Lung (tissue), 11 donors: ENCODE measurements at regions not wholly inside any gene's neighbourhood (a gene's known extent, or its start where the extent isn't known, plus 50 kb on each side); places are given as distances from the start of the nearest gene placed in this dataset.

ENCODE experiments used
- ATAC-seq: fragments of 200-7000 bp; cut with Tn5 transposase; one replicate; pipeline ENCODE4 v1.9.1; 2020; ENCODE audit warnings: moderate number of reproducible peaks; ENCODE audit not compliant: insufficient read depth, low FRiP score
- DNase-seq, 3 donors: peaks; one replicate each; pipeline ENCODE4 v3.0.0-alpha.2; 2013 to 2017
- H3K27ac ChIP-seq, 2 donors: one replicate each; pipeline ENCODE4 v1.5.1; 2013; ENCODE audit warnings: mild to moderate bottlenecking in 2 of 2, moderate library complexity in 2 of 2, control low read depth in 1 of 2, inconsistent platforms in 1 of 2, low read depth in 1 of 2, low read length in 1 of 2
- H3K27me3 ChIP-seq, 3 donors: one replicate each; pipeline ENCODE4 v1.5.1; 2013; ENCODE audit warnings: low read length in 2 of 3; ENCODE audit not compliant: control insufficient read depth in 3 of 3, insufficient read depth in 3 of 3
- H3K36me3 ChIP-seq, 4 donors: one replicate each; pipeline ENCODE4 v1.5.1; 2013; ENCODE audit warnings: low read length in 4 of 4, mild to moderate bottlenecking in 1 of 4, moderate library complexity in 1 of 4; ENCODE audit not compliant: control insufficient read depth in 4 of 4, insufficient read depth in 4 of 4
- H3K4me1 ChIP-seq, 5 donors: one replicate each; pipeline ENCODE4 v1.5.1; 2013; ENCODE audit warnings: low read length in 5 of 5, mild to moderate bottlenecking in 2 of 5, moderate library complexity in 1 of 5; ENCODE audit not compliant: control insufficient read depth in 5 of 5, insufficient read depth in 5 of 5
- H3K4me3 ChIP-seq: one replicate; pipeline ENCODE4 v1.5.1; 2013; ENCODE audit warnings: mild to moderate bottlenecking, control low read depth, moderate library complexity
- H3K9ac ChIP-seq, 2 donors: one replicate each; pipeline ENCODE4 v1.5.1; 2013; ENCODE audit warnings: low read length in 2 of 2, control low read depth in 1 of 2; ENCODE audit not compliant: insufficient read depth in 1 of 2
- H3K9me3 ChIP-seq, 4 donors: one replicate each; pipeline ENCODE4 v1.5.1; 2013; ENCODE audit warnings: low read length in 3 of 4, mild to moderate bottlenecking in 1 of 4, moderate library complexity in 1 of 4; ENCODE audit not compliant: control insufficient read depth in 4 of 4, insufficient read depth in 3 of 4
- WGBS, 2 donors: extraction: QIAGEN DNeasy Blood & Tissue Kit; methylation state at CpG; one replicate each; pipeline ENCODE4 v1.1.7; 2013; 5-methylcytosine and 5-hydroxymethylcytosine counted together
- TF ChIP-seq, protein P1 (sequence below): IDR thresholded peaks from 2 replicates; pipeline ENCODE4 v1.5.1; 2012; ENCODE audit warnings: mild to moderate bottlenecking; ENCODE audit errors: control extremely low read depth, extremely low read depth
- donor health status: control.
- donor health status: control.
- donor health status: Bipolar disorder and iron deficiency.
- donor health status: healthy.
- donor health status: DM: yes; HTN: yes; CAD: no.

DNA sequence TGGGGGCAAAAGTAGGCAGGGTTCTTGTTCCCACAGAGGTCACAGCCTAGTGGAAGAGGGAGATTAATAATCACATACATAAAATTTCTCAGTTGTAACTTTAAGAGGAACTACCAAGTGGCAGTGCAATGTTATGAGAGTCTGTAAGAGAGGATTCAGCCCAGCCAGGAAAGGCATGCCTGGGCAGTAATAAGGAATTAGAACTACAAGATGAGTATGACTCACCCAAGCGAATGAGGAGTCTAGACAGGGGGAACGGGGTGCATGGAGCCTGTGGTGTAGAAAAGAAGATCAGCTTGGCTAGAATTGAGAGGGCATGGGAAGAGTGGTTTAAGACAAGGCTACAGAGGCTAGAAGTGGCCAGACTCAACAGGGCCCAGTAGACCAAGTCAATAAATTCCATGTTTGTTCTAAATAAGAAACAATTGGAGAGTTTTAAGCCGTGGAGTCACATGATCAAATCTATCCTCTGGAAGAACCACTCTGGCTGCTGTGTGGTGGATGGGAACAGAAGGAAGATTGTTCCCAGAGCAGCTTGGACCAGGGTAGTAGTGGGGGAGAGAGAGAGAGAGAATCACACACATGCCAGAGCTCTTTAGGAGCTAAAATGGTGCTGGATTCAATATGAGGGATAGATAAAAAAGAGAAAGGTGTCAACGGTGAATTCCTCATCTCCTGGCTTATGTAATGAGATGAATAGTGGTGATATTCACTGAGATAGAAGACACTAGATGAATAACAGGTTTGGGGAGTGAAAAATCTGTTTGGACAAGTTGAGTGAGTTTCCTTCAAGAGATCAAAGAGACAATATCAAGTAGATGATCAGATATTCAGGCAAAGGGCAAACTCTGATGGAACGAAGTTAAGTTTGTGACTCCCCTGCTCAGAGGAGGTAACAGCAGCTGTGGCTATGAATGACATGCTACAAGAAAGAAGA, 265.1 kb downstream of the FGFR2 start:
- H3K36me3 ChIP-seq = no peaks in the 10 kb centered on the region
- TF ChIP-seq, protein P1, sequence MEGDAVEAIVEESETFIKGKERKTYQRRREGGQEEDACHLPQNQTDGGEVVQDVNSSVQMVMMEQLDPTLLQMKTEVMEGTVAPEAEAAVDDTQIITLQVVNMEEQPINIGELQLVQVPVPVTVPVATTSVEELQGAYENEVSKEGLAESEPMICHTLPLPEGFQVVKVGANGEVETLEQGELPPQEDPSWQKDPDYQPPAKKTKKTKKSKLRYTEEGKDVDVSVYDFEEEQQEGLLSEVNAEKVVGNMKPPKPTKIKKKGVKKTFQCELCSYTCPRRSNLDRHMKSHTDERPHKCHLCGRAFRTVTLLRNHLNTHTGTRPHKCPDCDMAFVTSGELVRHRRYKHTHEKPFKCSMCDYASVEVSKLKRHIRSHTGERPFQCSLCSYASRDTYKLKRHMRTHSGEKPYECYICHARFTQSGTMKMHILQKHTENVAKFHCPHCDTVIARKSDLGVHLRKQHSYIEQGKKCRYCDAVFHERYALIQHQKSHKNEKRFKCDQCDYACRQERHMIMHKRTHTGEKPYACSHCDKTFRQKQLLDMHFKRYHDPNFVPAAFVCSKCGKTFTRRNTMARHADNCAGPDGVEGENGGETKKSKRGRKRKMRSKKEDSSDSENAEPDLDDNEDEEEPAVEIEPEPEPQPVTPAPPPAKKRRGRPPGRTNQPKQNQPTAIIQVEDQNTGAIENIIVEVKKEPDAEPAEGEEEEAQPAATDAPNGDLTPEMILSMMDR = no peak
- peaks cover 0 to 35% (median 15%) of the 10 kb centered on the region in 5 donors for H3K4me1 ChIP-seq
- DNase-seq (no peak), ATAC-seq (no peak)
- H3K4me3 ChIP-seq = no peak overlapping the region
- WGBS, 2 donors = 74 to 83% methylated on average over 5 of the region's 5 CpGs
- H3K27ac ChIP-seq = no peak overlapping the region
- H3K9ac ChIP-seq = no peak overlapping the region
- no peaks in the 10 kb centered on the region for H3K9me3 ChIP-seq
- H3K27me3 ChIP-seq = no peaks in the 10 kb centered on the region

DNA sequence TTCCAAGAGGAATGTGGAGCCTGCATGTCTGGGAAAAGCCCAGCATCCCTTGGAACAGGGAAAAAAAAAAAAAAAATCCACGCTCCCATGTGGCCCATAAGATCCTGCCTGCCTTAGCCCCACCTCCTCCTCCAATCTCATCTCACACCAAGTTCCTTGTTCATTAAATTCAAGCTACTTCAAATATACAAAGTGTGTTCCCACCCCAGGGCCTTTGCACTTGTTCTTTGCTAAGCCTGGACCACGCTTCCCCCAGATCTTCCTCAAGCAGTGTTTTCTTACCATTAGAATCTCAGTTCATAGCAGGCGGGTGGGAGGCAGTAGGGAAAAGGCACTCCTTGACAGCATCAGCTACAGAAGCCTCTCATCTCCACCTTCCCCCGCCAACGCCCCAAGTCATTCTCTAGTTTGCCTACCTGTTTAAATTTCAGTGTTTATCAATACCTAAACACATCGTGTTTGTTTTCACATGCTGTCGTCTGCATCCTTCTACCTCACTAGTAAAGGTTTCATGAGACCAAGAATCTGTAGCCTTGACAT, 262.8 kb downstream of the FGFR2 start:
- Histone ChIP-seq H3K4me3 (no peak overlapping the region), H3K9ac (no peak overlapping the region), H3K9me3 (no peaks in the 10 kb centered on the region), H3K4me1 (peaks cover 0 to 53% (median 19%) of the 10 kb centered on the region in 5 donors), H3K27me3 (no peaks in the 10 kb centered on the region), H3K36me3 (no peaks in the 10 kb centered on the region), H3K27ac (no peak overlapping the region)
- WGBS, 2 donors = 69 to 87% methylated on average over 7 of the region's 7 CpGs
- ATAC-seq (no peak), DNase-seq (no peak)
- TF ChIP-seq, protein P1 = no peak

DNA sequence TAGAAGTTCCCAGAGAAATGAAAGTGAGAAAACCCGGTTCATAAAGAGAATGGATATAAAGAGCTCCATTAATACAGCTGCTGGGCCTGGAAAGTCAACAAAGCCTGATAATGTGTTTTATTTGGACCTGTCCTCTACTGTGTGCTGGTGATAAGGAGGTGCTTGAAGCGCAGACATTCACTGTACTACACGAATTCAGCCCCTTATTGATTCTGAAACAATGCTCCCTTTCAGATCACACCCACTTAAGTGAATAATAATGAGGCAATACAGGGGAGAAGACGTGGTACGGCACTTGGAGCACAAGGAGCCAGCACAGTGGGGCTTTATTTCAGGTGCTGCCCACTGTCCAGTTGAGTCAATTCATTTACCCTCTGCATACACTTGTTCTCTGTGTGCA, 260.8 kb downstream of the FGFR2 start:
- WGBS, 2 donors = 37 to 53% methylated on average over 5 of the region's 5 CpGs
- no peak for ATAC-seq

More for the DNA sequence above, 260.8 kb downstream of the FGFR2 start:
- Histone ChIP-seq H3K9ac (no peak overlapping the region), H3K36me3 (no peaks in the 10 kb centered on the region), H3K4me3 (no peak overlapping the region), H3K9me3 (no peaks in the 10 kb centered on the region), H3K27ac (no peak overlapping the region), H3K27me3 (no peaks in the 10 kb centered on the region), H3K4me1 (peaks cover 0 to 44% (median 11%) of the 10 kb centered on the region in 5 donors)
- TF ChIP-seq, protein P1 = no peak
- peak; percentile 44 to 86 (median 85) for DNase-seq
